ENCODE measurements at regions not wholly inside any gene's neighbourhood (a gene's known extent, or its start where the extent isn't known, plus 50 kb on each side); places are given as distances from the start of the nearest gene placed in this dataset.

- no peak for TF ChIP-seq CTCF (IDR thresholded peaks at IDR 0.05)
- TF ChIP-seq POLR2A (IDR thresholded peaks at IDR 0.05): no peak
Measured at GRCh38 chr2:122753336-122753735, 997.9 kb downstream of the TSN start.

Measured in esophagus squamous epithelium (tissue), 4 donors.